LHCN-M2 (cell line): ENCODE measurements at regions not wholly inside any gene's neighbourhood (a gene's known extent, or its start where the extent isn't known, plus 50 kb on each side); places are given as distances from the start of the nearest gene placed in this dataset.
"Not testable (repeated sequence)": the region's sequence is repeated elsewhere in the genome, so short reads cannot be mapped to it uniquely, and the experiment has no call there.

ENCODE experiments used
- DNase-seq: peaks from one replicate; pipeline ENCODE4 v3.0.0-alpha.2; 2012; ENCODE audit warnings: low read depth

DNA sequence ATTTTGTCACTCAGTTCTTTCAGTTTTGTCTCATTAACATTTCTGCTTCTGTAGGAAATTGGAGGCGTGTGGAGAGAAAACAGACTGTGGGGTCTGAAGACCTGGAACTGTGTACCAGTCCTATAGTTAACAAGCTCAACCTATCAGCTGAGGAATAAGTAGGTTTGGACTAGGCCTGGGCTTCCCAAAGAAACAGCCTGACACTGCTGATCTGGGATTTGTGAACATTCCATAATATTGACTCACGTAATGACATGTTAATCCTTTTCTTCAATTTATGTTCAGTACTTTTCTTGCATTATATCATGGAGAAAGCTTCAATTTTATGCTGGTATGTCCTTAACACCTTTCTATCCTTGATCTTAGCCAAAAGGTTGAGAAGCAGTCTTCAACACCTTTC, 181.6 kb upstream of the RORA start:
- no peak for DNase-seq

DNA sequence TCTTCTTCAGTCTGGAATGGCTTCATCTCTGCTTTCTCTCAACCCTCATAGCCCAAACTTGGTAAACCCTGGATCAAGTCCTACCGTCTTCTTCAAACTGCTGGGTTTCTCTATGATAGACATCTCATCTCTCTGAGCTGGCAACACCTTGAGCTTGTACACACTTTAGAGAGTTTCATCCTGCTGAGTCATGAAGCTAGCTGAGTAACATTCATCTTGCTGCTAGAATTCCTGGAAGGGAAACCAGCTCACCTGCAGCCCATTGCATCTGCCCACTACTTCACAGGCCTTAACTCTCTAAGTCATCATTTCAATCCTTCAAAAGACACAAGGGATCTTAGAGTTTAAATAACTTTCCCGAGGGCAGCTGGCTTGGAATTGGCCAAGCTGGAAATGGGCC, 175.5 kb upstream of the RORA start:
- no peak for DNase-seq

GRCh38 chr15:61403884-61404283, 174.8 kb upstream of the RORA start:
- DNase-seq = no peak

DNA sequence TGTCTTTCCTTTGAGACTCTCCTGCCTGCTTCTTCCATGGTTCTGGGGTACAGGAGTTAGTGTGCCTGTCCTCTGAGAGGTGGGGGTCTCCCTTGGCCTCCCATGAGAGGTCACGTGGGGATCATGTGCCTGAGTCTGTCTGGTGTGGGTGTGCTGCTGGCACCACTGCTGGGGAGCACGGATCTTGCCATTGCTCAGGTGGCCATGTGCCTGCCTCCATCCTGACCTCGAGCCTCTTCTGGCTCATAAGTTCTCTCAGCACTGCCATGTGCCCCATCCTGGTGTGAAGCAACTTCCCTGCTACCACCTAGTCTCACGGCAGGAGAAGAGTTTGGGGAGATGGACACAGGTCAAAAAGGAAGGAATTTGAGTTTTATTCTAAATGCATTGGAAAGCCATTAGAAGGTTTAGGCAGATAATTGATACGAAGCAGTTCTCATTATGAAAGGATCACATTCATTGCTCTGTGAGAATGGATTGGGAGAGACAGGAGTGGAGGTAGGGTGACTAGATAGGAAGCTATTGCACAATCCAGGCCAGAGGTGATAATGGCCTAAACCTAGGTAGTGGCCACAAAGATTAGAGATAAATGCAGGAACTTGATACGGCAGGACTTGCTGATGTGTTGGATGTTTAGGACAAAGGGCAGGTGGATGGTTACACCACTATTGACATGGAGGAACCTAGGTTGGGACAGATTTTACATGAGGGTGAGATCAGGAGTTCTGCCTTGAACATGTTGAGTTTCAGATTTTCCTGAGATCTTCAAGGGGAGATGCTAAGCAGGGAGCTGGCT, 173.0 kb upstream of the RORA start:
- DNase-seq = no peak

DNA sequence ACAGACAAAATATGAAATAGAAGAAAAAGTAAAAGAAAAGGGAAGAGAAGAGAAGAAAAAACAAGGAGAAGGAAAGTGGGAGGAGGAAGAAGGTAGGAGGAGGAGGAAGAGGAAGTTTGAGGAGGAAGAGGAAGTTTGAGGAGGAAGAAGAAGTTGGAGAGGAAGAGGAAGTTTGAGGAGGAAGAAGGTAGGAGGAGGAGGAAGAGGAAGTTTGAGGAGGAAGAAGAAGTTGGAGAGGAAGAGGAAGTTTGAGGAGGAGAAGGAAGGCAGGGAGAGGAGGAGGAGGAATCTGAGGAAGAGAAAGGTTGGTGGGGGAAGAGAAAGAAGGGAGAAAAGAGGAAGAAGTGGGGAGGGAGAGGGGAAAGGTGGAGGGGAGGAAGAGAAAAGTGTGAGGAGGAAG, 169.2 kb upstream of the RORA start:
- DNase-seq = no peak

GRCh38 chr15:61396235-61396919, 167.3 kb upstream of the RORA start:
- DNase-seq = no peak

DNA sequence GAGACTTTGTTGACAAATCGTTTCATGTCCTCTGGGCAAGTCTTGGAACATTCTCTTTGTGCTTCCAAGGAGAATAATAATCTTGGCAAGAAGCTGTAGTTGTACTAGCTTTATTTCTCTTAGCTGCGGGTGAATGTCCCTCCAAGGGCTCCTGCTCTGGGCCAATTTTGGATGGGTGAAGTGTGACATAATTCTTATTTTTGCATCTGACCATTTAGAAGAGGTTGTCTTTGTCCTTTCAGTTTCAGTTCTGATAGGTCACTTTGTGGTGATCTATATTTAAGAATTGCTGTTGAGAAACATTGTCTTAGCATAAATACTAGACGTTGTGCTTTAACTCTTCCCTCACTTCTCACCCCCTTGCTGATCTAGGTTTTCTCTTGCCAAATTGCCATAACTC, 164.8 kb upstream of the RORA start:
- DNase-seq = no peak

GRCh38 chr15:61393524-61393923, 164.4 kb upstream of the RORA start:
- DNase-seq = no peak

DNA sequence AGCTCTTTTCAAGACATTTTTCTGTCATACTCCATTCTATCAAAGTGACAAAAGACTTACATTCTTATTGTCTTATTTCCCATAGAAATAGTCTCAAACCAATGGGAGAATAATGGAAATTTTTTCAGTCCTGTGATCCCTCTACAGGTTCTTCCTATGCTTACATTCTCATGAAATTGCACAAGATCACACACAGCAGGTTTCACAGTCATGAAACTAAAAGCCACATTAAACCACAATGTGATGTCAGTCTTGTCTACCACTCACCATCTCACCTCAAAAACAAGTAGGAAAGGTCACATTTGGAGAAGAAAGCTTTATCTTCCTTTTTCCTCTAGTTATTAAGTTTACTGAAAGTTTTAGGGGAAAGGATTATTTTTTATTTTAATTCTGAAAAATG, 161.0 kb upstream of the RORA start:
- DNase-seq = no peak

- no peak for DNase-seq
Observed at GRCh38 chr15:61389334-61390028, 160.4 kb upstream of the RORA start.

DNA sequence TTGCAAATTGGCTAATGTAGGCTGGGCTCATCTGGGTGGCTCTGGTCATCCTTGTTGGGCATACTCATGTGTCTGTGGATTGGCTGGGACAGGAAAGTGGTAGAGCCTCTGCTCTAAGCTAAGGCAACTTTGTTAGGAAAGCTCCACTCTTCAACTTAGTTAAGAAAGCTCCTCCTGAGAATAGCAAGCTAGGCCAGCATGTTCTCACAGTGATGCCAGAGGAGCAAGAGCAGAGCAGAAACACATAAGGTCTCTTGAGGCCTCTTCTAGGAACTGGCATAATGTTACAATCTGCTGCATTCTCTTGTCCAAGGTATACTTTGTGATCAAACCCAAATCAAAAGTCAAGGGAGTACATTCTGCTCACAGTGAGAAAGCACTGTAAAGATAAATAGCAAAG, 158.6 kb upstream of the RORA start:
- no peak for DNase-seq

GRCh38 chr15:61383421-61383820, 154.3 kb upstream of the RORA start:
- DNase-seq = peak; percentile 63

DNA sequence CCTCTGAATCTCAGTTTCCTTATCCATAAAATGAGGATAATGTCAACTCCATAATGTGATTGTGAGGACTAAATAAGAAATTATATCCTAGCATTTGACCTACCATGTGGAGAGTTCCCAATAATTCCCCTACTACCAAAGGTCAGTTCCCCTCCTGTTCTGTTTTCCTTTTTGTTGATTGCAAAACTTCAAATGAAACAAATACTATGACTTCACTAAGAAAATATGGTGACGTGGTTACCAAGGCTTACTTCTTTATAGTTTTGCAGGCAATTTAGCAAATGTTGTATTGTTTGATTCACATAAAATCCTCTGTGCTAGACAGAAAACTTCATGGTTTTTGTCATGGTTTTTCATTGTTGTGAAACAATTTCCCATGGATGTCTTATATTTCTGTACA, 153.8 kb upstream of the RORA start:
- peak; percentile 22 for DNase-seq

DNA sequence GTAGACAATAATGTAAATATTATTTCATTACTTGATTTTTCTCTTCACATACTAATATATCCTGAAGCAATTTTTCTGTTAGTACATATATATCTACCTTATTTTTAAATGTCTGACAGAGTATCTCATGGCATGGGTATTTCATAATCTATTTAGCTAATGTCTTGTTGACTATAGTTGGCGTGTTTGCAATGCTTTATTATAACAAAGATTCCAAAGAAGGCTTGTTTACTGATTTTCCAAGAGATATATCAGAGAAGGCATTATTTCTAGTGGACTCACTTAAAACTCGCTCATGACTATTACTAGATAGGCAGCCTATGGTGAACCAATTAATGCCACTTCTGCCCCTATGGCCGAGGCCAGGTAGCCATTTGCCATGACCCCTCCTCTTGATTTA, 152.4 kb upstream of the RORA start:
- DNase-seq = no peak

GRCh38 chr15:61380270-61380669, 151.2 kb upstream of the RORA start:
- no peak for DNase-seq

GRCh38 chr15:61379005-61379404, 149.9 kb upstream of the RORA start:
- DNase-seq = no peak

- no peak for DNase-seq
Observed at GRCh38 chr15:61376961-61377360, 147.9 kb upstream of the RORA start.

DNA sequence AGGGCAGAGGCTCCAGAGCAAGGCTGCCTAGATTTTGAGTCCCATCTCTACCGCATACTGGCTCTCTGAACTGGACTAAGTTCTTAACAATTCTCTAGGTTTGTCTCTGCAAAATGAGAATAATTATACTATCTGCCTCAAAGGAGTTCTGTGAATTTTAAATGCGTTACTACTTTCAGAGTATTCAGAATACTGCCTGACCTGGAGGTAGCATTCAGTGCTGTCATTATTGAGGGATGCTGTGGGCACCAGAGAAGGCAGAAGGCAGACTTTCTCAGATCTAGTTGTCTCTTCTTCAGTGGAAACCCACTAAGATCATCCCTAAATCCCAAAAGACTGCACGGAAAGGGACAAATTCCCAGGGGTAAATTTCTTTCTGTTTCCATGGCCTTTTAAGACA, 147.4 kb upstream of the RORA start:
- DNase-seq = no peak

GRCh38 chr15:61374848-61375247, 145.7 kb upstream of the RORA start:
- DNase-seq = no peak

GRCh38 chr15:61367953-61368352, 138.9 kb upstream of the RORA start:
- no peak for DNase-seq

DNA sequence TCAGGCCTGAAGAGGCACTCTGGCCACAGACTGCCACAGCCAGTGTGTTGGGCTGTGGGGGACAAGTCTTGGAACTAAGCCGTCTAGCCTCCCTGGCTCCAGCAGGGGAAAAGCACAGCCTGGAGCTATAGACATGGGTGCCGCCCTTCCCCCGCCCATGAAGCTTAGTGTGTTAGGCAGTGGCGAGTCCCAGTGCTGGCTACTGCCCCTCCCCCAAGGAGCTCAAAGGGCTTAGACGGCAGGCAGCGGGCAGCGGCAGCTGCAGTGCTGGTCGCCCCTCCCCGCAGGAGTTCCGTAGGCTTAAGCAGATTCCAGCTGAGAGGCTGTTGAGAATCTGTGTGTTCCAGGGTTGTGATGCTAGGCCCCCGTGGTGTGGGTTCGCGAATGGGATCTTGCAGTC, 135.8 kb upstream of the RORA start:
- DNase-seq = no peak

GRCh38 chr15:61362912-61363311, 133.8 kb upstream of the RORA start:
- DNase-seq = not testable (repeated sequence)

DNA sequence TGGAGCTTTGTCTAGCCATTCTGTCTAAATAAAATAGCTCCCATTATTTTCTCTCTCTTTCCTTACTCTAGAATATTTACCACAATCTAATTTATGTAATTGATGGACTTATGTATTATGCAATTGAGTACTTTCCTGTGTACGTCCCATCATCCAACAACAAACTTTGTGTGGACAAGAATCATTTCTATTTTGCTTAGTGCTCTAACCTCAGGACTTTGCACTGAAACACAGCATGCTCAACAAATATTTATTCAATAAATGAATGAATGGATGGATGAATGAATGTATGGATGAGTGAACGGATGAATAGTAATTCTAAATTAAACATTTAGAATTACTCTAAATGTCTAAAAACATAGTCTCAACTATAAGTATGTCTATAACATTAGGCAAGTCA, 115.2 kb upstream of the RORA start:
- DNase-seq = no peak
